Esophagus mucosa (tissue), 1 donor: ENCODE measurements at regions not wholly inside any gene's neighbourhood (a gene's known extent, or its start where the extent isn't known, plus 50 kb on each side); places are given as distances from the start of the nearest gene placed in this dataset.
A peak's percentile ranks its signal among the peaks of the same experiment; 100 is the strongest.
"Not testable (repeated sequence)": the region's sequence is repeated elsewhere in the genome, so short reads cannot be mapped to it uniquely, and the experiment has no call there.

ENCODE experiments used
- ATAC-seq: fragments of 200-7000 bp; cut with Tn5 transposase; one replicate; pipeline ENCODE4 v1.9.1; 2020
- donor health status: DM: yes; HTN: yes; CAD: no.

DNA sequence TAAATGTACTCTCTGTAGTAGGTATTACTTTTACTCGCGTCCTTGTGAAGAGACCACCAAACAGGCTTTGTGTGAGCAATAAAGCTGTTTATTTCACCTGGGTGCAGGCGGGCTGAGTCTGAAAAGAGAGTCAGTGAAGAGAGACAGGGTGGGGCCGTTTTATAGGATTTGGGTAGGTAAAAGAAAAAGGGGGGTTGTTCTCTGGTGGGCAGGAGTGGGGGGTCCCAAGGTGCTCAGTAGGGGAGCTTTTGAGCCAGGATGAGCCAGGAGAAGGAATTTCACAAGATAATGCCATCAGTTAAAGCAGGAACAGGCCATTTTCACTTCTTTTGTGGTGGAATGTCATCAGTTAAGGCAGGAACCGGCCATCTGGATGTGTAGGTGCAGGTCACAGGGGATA lies 918.7 kb upstream of the CRIM1 start:
- ATAC-seq, result not testable (repeated sequence)

DNA sequence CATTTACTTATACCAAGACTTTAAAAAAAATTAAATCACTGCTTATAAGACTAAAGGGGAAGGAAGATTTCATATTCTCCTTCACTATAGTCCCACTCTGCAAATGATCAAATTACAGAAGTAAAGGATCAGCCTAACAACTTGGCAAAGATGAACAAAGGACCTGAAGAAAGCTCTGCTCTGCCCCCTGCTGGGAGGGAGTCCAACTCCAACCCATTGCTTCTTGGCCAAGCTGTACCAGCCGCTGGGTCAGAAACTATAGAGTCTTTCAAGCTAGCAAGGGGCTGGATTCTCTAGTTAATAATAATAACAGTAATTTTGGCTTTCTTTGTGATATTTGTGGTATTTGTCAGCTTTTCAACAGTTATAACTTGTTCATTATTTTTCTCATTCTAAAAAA lies 927.0 kb upstream of the CRIM1 start:
- peak; percentile 57 for ATAC-seq

DNA sequence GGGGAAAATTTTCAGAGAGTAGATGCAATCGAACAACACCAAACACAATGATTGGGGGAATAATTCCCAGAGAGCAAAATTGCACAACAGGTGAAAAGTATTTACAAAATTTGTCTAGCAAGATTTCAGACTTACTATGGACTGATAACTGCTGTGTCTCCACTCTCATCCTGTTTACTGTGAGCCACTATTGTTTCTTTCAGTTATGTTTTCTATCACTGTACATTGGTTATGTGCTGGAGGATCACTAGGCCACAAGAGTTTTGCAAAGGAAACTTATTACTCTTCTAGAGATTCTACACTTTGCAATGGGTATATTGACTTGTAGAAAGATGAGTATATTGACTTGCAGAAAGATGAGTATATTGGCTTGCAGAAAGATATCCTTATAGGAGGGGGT lies 934.1 kb upstream of the CRIM1 start:
- no peak for ATAC-seq

DNA sequence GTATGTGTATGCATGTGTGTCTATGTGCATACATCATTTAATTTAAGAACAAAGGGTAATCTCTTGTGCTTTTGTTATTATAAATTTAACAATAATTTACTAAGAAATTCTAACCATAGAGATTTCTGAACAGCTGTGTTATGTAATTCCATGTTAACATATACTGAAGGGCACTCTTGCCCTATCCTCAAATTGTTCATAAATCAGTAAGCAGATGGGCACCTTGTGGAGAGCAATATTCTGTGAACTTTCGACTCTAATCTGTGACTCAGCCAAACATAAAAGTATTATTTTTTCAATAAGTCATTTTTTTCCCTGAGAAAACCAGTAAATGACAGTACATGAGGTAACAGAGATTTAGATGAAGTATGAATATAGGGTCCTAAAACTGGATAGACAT lies 938.3 kb upstream of the CRIM1 start:
- no peak for ATAC-seq

DNA sequence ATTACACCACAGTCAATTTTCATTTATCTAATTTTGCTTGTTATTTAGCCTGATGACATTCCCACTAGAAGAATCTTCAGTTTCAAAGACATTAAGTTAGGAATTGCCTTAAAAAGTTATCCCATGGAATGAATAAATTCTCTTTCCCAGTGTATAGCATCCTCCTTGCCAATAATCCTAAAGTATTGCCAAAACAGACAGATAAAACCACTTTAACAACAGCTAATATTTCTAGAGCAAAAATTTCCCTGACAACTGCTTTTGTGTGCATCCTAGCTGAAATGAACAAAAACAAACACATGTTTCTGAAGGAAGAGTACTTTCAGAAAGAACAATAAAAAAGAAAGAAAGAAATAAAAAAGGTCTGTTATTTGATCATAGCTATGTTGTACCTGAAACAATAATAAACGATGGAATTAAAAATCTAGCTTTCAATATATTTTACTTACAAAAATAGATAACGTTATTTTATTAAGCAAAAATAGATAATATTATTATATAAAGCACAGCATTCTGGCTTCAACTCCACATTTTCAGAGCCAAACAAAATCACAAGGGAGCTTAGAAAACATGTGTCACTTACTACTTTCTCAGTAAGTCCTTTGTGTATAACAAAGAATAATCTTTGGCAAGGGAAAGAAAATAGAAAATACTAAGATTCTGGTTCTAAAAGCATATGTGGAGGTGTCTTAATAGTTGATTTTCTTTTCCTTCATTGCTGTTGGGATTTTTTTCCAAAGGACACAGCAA lies 939.0 kb upstream of the CRIM1 start:
- ATAC-seq, result no peak

DNA sequence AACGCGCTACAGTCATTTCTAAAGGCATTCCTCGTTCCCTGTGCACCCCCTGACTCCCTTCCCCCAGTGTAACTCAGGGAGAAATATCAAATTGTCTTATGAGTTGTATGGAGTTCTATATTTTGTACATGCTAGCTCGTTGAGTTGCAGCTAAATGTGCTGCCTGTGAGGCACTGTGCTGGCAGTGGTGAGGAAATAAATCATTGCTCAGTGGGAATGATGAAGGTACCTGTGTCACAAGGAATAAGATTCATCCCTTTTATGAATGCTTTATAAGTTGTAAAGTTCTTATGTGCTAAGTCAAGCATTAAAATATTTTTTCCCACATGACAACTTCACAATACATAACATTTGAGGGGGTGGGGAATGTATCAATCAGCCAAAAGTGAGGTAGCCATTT lies 939.6 kb upstream of the CRIM1 start:
- ATAC-seq, result no peak

DNA sequence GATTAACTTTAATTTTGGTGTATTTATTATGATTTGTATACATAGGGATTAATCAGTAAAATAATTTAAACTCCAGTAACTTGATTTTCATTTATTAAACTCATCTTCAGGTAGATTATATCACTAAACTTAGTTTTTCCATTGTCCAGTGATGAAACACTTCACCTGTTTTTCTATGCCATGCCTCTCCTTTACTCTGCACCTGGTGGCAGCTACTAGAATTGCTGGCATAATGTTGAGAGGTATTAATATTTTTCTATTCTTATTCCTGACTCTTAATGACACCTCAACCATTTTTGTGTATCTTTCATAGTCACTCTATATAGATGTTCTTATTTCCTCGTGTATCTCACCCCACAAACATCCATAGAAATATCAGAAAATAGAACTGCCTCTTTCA lies 940.3 kb upstream of the CRIM1 start:
- no peak for ATAC-seq

DNA sequence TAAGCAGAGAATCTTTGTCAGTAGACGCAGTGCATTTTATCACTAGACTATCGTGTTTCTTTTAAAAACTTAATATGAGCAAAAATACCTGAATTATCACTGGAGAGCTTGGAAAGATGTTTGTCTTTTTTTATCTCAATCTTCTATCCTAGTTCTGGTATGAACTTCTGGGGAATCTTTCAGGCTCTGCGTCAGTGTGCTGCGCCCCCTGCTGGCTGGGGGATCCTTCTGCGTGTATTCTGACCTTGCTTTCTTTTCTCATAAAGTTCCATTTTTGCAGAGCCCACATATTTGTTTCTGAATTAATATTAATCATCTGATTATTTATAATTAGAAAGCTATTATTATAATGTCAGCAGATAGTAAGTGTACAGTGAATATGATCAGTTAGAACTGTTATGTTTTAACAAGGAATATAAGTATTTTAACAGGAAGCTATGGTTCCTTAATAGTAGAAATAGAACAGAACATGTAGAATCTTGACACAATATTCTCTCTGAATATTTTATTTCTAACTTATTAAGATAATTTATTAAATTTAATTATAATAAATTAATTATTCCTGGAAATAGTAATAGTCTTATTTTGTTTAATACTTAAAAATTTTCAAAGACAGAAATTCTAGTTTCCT lies 945.0 kb upstream of the CRIM1 start:
- no peak for ATAC-seq

DNA sequence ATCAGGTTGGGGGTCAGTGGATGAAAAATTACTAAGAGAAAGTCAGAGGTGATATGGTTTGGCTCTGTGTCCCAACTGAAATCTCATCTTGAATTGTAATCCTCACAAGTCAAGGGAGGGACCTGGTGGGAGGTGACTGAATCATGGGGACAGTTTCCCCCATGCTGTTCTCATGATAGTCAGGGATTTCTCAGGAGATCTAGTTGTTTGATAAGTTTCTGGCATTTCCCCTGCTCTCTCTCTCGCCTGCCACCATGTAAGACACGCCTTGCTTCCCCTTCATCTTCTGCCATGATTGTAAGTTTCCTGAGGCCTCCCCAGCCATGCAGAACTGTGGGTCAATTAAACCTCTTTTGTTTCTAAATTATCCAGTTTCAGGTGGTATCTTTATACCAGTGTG lies 945.8 kb upstream of the CRIM1 start:
- ATAC-seq, result no peak

DNA sequence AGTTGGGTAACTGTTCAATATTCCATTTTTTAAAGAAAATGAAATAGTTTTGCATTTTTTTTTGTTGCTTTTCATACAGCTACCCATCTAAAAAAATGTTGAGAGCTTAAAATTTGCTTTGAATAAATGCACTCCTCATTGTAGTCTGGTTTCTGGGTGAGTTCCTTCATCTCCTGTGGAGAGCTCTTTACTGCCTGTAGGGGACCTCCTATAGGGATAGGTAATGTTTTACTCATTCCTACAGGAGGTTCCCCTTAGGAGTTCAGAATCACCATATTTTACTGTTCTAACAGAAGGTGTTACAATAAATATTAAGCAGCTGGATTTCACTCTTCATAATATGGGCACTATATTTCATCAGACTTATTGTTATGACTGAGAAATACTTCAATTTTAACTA lies 947.3 kb upstream of the CRIM1 start:
- no peak for ATAC-seq

DNA sequence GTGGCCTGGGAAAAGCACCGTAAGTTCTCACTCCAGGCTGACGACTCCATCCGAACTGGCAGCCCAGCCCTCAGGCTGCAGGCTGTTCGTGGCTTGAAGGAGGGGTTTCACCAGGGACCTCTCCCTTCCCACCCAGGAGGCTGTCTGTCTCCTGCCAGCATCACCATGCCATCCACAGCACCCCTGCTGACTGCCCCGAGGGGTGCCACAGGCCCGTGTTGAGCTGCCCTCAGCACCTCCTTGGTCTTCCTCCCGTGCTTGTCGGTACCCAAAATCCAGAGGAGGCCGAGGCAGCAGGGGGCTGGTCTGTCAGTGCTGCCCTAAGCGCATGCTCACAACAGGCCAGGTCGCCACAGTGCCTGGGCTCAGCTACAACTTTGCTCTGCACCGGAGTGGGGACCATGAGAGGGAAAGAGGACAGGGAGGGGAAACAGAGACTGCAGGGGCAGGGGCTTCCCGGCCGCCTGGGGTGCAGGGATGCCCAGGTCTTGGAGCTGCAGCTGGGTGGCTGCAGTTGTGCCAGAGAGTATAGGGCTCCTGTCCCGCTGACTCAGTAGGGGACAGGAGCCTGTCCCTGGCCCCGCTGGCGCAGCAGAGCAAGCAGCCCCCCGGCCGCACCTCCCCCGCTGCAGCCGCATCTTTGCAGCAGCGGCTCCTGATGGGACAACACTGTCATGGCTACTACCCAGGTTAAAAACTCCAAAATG lies 963.7 kb upstream of the CRIM1 start:
- ATAC-seq, result no peak

DNA sequence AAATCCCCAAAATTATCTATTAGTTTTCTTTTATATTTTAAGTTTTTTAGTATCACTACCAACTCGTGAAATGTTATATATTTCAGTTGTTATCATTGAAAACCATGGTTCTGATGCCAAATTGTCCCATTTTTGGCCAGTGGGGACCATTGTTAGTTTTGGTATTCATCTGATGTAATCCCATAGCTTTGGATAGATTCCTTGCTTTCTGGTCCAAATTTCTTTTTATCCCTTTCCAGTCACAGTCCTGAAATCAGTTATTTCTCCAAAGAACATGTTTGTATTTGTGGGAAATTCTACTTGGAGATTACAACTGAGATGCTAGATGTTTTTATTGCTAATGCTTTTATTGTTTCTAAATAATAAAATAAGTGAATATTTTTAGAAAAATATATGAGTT lies 976.8 kb upstream of the CRIM1 start:
- ATAC-seq, result no peak

DNA sequence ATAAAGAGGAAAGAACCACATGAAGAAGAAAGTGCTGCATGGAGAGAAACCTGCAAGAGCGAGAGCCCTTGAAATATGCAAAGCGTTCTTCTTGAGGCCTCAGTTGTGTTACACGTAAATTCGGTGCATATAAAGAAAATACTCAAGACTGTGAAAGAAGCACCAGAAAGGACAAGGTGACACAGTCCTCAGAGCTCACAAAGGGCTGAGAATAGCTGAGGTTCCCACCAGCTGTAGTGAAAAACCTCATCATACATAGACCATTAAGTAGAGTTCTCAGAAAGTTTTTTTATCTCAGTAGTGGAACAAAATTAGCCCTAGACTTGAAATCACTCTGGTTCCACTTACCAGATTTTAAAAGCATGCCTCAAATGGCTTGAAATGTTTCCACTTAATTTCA lies 980.7 kb upstream of the CRIM1 start:
- no peak for ATAC-seq

DNA sequence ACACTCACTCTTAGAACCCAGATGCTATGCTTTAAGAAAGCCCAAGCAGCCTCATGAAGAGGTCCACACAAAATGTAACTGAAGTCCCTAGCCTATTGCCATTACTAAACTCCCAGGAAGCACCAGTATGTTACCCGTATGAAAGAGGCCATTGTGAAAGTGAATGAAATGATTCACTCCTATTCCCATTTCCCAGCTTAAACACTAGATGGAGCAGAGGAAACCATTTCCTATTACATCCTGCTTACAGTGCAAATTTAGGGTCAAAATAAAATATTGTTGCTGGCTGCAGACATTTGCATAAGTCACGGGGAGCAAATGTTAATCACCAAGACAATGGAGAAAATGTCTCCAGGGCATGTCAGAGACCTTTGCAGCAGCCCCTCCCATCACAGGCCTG lies 989.7 kb upstream of the CRIM1 start:
- ATAC-seq, result no peak

DNA sequence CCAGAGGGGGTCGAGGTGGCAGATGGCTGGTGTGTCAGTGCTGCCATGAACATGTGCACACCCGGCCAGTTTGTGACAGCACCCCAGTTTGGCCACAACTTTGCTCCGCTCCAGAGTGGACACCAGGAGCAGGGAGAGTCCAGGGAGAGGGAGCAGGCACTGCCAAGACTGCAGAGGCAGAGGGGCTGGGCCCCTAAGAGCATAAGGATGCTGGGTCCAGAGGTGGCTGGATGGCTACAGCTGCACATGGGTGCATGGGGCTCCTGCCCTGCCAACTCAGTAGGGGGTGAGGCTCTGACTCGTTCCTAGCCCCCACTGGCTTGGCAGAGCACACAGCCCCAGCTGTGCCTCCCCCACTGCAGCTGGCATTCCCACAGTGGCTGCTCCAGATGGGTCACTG lies 999.2 kb upstream of the CRIM1 start:
- no peak for ATAC-seq

DNA sequence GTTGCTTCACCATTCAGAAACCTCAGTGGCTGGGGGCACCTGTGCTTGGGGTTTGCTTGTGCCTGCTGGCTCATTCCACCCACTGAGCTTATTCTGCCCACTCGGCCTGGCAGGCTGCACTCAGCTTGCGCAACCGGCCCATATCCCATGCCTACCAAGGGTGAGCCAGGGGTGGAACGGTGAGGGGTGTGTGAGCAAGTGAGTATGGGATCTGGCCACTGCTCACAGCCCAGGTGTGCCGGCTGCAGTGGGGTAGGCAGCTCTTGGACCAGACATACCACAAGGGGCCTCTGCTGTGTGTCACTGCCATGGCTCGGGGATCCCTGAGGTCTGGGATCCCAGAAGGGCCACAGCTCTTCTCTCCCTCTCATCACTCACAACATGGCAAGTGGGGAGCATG lies 1000.5 kb upstream of the CRIM1 start:
- no peak for ATAC-seq

DNA sequence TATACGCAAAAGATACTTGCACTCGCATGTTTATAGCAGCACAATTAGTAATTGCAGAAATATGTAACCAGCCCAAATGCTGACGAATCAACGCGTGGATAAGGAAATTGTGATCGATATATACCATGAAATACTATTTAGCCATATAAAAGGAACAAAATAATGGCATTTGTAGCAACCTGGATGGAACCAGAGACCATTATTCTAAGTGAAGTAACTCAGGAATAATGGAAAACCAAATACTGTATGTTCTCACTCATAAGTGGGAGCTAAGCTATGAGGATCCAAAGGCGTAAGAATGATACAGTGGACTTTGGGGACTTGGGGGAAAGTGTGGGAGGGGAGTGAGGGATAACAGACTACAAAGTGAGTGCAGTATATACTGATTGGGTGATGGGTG lies 1008.0 kb upstream of the CRIM1 start:
- no peak for ATAC-seq

DNA sequence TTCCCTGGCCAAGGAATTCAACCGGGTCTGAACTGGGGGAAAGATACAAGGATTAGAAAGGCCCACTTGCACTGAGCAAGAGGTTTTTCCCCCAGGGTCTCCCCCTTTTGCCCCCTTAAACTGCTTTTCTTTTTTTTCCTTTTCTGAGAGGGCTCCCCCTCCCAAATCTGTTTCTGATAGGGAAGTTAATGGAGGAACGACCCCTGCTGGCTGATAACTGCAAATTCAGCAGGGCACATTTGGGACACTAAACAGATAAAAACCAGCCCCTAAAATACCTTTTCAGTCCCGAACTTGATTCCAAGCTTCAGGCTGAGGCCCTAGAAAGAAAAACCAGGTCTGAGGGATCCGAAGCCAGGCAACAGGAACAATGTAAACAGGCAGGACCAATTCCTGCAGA lies 1012.4 kb upstream of the CRIM1 start:
- ATAC-seq, result no peak

DNA sequence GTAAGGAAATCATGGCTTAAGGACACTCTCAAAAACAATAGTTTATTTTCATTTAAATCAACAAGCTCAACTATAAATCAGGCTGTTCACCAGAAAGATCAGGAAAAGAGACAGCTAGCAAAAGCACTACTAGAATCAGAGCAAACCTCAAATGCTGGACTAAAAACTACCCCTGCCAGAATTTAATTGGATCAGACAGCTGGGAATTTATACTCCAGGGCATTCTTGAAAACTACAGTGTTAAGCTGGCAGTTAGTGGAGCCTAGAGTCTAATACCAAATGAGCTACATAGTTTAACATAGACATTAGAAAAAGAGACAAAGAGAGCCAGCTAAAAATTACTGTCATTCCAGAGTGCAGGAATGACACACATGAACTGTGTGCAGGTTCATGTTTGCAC lies 1016.4 kb upstream of the CRIM1 start:
- no peak for ATAC-seq

DNA sequence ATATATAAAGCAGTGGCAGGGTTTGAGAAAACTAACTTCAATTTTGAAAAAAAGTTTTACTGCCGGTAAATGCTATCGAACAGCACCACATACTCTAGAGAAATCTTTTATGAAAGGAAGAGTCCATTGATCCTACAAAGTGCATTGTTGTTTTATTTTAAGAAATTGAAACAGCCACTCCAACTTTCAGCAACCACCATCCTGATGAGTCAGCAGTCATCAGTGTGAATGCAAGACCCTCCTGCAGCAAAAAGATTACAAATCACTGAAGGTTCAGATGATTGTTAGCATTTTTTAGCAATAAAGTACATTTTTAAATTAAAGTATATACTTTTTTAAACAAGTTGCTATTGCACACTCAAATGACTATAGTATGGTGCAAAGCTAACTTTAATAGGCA lies 1017.7 kb upstream of the CRIM1 start:
- no peak for ATAC-seq

DNA sequence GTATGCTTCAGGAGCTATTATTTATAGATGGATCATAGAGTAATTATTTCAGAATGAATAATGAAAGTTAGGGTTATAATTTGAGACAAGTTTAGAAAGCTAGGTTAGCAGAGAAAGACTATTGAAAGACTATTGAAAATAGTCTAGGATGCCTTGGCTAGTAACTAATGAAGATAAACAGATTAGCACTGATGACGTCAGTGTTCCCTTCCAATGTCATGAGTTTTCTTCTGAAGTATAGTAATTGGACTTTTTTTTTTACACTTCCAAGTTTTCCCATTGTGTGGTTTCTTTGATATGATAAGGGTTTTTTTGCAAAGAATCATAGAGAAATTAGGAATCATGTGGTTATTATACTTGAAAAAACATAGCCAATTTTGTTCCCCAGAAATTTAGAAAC lies 1041.5 kb upstream of the CRIM1 start:
- no peak for ATAC-seq

DNA sequence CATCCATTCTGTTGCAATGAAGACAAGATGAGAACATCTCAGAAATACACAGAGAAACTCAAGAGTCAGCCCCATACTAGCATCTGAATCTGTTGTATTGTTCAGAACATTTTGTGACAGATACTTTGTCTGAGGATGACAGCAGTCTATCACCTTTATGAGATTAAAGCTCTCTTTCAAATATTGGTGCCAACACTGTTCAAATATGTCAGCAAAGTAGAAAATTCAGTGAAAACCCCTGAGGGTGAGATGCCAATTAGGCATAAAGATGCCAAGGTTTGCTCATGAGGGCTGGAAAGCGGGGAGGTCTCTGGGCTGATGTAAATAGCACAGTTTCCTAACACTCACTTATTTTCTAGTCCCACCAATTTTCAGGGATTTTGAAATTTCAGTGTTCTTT lies 1054.2 kb upstream of the CRIM1 start:
- ATAC-seq, result no peak

DNA sequence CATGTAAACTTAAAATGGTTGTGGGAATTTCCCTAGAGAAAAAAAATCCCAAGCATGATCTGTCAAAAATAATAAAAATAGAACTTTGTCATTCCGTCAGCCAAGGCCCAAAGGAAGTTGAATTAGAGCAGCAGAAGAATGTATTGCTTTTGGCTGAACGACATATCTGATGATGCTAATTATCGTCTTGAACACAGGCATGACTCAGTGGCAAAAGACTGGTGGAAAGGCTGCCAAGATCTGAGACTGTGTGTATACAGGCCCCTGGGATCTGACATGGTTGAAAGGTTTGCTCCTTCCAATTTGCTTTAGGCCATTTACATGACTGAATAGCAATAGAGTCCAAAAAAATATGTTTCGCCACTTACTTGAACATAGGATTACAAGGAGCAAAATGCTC lies 1057.1 kb upstream of the CRIM1 start:
- ATAC-seq, result peak; percentile 87

DNA sequence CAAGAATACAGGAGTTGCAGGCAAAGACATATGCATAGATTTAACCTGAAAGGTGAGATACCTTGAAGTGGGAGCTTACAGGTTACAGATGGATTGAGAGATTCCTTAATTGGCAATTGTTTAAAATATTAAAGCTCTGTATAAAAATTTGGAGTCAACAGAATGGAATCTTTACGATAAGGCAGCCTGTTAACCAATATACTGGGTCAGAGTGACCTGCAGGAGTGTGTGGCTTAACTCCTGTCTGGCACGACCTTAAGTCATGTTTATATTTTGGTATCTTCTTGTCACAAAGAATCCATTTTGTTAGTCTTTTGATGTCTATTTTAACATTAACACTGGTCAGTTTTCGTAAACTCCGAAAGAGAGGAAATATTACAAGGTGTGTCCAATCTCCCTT lies 1058.2 kb upstream of the CRIM1 start:
- no peak for ATAC-seq
